ENCODE measurements at regions not wholly inside any gene's neighbourhood (a gene's known extent, or its start where the extent isn't known, plus 50 kb on each side); places are given as distances from the start of the nearest gene placed in this dataset.

DNA sequence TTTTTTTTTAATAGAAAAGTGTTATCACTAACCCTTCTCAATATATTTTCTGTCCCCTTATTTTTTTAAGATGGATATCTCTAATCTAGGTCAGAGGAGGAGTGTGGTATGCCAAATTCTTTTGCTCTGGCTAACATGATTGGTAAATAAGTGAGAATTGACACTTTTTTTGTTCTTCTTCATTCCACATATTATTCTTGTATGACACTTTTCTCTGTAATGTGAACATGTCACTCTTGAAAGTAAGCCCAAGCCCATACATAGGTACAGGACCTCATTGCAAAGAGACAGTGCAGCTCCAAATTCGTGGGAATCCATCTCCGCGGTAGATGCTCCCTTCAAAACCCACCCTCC, 142.5 kb upstream of the TCF21 start:
- WGBS, 2 donors = 91 to 93% methylated on average over 3 of the region's 3 CpGs
- no peak for DNase-seq
- peaks cover 0 to 4% (median 0%) of the 10 kb centered on the region in 9 donors for H3K4me1 ChIP-seq
- no peaks in the 10 kb centered on the region for H3K27me3 ChIP-seq
- intact Hi-C loops (cut with DNase I) = no loop called here
- H3K27ac ChIP-seq = no peak overlapping the region
- ATAC-seq = no peak
- TF ChIP-seq, protein P1, sequence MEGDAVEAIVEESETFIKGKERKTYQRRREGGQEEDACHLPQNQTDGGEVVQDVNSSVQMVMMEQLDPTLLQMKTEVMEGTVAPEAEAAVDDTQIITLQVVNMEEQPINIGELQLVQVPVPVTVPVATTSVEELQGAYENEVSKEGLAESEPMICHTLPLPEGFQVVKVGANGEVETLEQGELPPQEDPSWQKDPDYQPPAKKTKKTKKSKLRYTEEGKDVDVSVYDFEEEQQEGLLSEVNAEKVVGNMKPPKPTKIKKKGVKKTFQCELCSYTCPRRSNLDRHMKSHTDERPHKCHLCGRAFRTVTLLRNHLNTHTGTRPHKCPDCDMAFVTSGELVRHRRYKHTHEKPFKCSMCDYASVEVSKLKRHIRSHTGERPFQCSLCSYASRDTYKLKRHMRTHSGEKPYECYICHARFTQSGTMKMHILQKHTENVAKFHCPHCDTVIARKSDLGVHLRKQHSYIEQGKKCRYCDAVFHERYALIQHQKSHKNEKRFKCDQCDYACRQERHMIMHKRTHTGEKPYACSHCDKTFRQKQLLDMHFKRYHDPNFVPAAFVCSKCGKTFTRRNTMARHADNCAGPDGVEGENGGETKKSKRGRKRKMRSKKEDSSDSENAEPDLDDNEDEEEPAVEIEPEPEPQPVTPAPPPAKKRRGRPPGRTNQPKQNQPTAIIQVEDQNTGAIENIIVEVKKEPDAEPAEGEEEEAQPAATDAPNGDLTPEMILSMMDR (IDR thresholded peaks at IDR 0.05) = no peak
- no peaks in the 10 kb centered on the region for H3K9me3 ChIP-seq
- H3K36me3 ChIP-seq = no peaks in the 10 kb centered on the region
- no peak overlapping the region for H3K4me3 ChIP-seq

DNA sequence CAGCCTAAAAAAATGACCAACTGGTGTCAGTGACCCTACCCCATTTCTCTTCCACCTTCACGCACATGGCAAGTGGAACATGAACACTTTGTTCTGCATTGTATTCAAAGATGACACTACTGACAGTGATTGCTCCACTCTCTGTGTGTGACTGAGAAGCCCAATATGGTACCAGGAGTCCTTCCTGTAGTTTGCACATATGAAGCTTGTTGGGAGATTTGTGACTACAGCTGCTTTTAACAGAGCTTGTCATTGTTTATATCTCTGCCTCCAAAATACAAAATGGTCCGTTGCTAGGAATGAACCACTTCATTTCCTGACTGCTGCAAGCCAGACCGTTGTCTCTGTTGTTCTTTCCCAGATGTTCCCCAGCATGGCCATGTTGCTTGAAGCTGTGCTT, 140.3 kb upstream of the TCF21 start:
- no peaks in the 10 kb centered on the region for H3K9me3 ChIP-seq
- 45 to 56% methylated on average over 3 of the region's 3 CpGs for WGBS, 2 donors
- peak in 2 of 8 donors; percentile 30 to 49 for ATAC-seq

DNA sequence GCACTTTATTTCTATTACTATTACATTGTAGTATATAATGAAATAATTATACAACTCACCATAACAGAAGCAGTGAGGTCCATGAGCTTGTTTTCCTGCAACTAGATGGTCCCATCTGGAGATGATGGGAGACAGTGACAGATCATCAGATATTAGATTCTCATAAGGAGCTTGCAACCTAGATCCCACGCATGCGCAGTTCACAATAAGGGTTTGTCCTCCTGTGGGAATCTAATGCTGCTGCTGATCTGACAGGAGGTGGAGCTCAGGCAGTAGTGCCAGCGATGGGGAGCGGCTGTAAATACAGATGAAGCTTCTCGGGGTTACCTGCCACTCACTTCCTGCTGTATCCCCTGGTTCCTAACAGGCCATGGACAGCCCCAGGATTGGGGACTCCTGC, 139.5 kb upstream of the TCF21 start:
- ATAC-seq (no peak), DNase-seq (no peak)
- Histone ChIP-seq H3K27me3 (no peaks in the 10 kb centered on the region), H3K27ac (no peak overlapping the region), H3K4me3 (no peak overlapping the region), H3K4me1 (peaks cover 0 to 10% (median 0%) of the 10 kb centered on the region in 9 donors), H3K36me3 (no peaks in the 10 kb centered on the region), H3K9me3 (no peaks in the 10 kb centered on the region)
- TF ChIP-seq, protein P1 (IDR thresholded peaks at IDR 0.05) = no peak
- WGBS, 2 donors = 78 to 84% methylated on average over 5 of the region's 5 CpGs
- intact Hi-C loops (cut with DNase I) = no loop called here

More for the DNA sequence above, 140.3 kb upstream of the TCF21 start:
- no peaks in the 10 kb centered on the region for H3K36me3 ChIP-seq
- no peaks in the 10 kb centered on the region for H3K27me3 ChIP-seq
- no peak overlapping the region for H3K27ac ChIP-seq
- H3K4me3 ChIP-seq = no peak overlapping the region
- TF ChIP-seq, protein P1 (IDR thresholded peaks at IDR 0.05) = no peak
- H3K4me1 ChIP-seq = peaks cover 0 to 10% (median 0%) of the 10 kb centered on the region in 9 donors
- no peak for DNase-seq
- intact Hi-C loops (cut with DNase I) = no loop called here

DNA sequence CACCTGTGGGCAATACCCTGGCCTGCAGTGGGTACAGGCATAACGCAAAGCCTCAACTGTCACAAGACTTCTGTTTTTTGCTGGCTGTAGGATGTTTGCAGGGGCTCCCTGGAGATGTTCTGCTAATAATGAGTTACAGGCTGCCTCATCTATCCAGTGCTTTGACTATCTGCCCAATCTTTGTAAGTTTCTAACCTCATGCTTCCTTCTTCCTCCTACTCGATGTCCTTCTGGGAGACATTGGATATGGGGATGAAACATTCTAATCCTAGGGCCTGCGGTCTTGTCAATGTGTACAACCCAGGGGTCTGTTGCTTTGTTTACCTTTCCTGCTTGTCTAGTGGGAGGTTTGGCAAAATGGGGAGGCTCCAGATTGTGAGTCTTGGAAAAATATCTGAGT, 136.8 kb upstream of the TCF21 start:
- Histone ChIP-seq H3K36me3 (no peaks in the 10 kb centered on the region), H3K27me3 (no peaks in the 10 kb centered on the region), H3K27ac (peak overlapping the region in 5 of 10 donors; percentile 5 to 47 (median 11)), H3K4me3 (no peak overlapping the region), H3K4me1 (peaks cover 0 to 23% (median 3%) of the 10 kb centered on the region in 9 donors), H3K9me3 (no peaks in the 10 kb centered on the region)
- DNase-seq (no peak), ATAC-seq (peak in 6 of 8 donors; percentile 10 to 61 (median 32))
- 46 to 50% methylated on average over 3 of the region's 3 CpGs for WGBS, 2 donors
- intact Hi-C loops (cut with DNase I) = no loop called here
- TF ChIP-seq, protein P1 (IDR thresholded peaks at IDR 0.05) = no peak
